ENCODE measurements at regions not wholly inside any gene's neighbourhood (a gene's known extent, or its start where the extent isn't known, plus 50 kb on each side); places are given as distances from the start of the nearest gene placed in this dataset.

DNA sequence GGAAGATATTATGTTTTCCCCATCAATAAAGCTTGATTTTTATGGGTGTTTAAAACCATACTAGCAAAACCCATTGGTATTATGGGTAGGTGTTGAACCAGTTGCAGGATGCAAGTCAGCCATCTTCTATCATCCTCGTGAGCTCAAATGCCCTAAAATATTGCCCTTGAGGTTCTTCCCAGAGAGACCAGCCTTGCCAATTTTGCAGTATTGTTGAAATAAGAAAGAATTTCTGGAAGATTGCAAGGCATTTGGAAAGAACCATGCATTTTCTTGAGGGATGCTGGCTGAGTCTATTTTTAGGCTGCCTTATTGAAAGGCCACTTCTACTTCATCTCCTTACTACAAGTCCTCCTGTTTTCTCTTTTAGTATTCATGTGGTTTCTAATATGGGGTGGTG lies 60.9 kb upstream of the SOD3 start:
- TF ChIP-seq SIN3A (IDR thresholded peaks at IDR 0.05; ENCODE audit: borderline replicate concordance, insufficient read depth, low read length) (no peak), TAF1 (IDR thresholded peaks at IDR 0.05; ENCODE audit: borderline replicate concordance, insufficient read depth, low read length) (no peak), POLR2AphosphoS5 (IDR thresholded peaks at IDR 0.05; ENCODE audit: low read depth, low read length) (no peak), FOXP2 (optimal IDR thresholded peaks at IDR 0.05; ENCODE audit: borderline replicate concordance, extremely low read depth, extremely low read length, insufficient read depth) (no peak)
- TF ChIP-seq, protein P1, sequence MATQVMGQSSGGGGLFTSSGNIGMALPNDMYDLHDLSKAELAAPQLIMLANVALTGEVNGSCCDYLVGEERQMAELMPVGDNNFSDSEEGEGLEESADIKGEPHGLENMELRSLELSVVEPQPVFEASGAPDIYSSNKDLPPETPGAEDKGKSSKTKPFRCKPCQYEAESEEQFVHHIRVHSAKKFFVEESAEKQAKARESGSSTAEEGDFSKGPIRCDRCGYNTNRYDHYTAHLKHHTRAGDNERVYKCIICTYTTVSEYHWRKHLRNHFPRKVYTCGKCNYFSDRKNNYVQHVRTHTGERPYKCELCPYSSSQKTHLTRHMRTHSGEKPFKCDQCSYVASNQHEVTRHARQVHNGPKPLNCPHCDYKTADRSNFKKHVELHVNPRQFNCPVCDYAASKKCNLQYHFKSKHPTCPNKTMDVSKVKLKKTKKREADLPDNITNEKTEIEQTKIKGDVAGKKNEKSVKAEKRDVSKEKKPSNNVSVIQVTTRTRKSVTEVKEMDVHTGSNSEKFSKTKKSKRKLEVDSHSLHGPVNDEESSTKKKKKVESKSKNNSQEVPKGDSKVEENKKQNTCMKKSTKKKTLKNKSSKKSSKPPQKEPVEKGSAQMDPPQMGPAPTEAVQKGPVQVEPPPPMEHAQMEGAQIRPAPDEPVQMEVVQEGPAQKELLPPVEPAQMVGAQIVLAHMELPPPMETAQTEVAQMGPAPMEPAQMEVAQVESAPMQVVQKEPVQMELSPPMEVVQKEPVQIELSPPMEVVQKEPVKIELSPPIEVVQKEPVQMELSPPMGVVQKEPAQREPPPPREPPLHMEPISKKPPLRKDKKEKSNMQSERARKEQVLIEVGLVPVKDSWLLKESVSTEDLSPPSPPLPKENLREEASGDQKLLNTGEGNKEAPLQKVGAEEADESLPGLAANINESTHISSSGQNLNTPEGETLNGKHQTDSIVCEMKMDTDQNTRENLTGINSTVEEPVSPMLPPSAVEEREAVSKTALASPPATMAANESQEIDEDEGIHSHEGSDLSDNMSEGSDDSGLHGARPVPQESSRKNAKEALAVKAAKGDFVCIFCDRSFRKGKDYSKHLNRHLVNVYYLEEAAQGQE (IDR thresholded peaks at IDR 0.05; ENCODE audit: insufficient read depth in 1 of 2, low read depth in 2 of 2, low read length in 2 of 2), result no peak

GRCh38 chr4:24736066-24736465 lies 59.3 kb upstream of the SOD3 start:
- TF ChIP-seq POLR2AphosphoS5 (IDR thresholded peaks at IDR 0.05; ENCODE audit: low read depth, low read length), result no peak
- no peak for TF ChIP-seq SIN3A (IDR thresholded peaks at IDR 0.05; ENCODE audit: borderline replicate concordance, insufficient read depth, low read length)
- TF ChIP-seq FOXP2 (optimal IDR thresholded peaks at IDR 0.05; ENCODE audit: borderline replicate concordance, extremely low read depth, extremely low read length, insufficient read depth), result no peak
- no peak for TF ChIP-seq TAF1 (IDR thresholded peaks at IDR 0.05; ENCODE audit: borderline replicate concordance, insufficient read depth, low read length)
- TF ChIP-seq, protein P1 (IDR thresholded peaks at IDR 0.05; ENCODE audit: insufficient read depth in 1 of 2, low read depth in 2 of 2, low read length in 2 of 2), result no peak

- TF ChIP-seq POLR2AphosphoS5 (IDR thresholded peaks at IDR 0.05; ENCODE audit: low read depth, low read length) (no peak), TAF1 (IDR thresholded peaks at IDR 0.05; ENCODE audit: borderline replicate concordance, insufficient read depth, low read length) (no peak), FOXP2 (optimal IDR thresholded peaks at IDR 0.05; ENCODE audit: borderline replicate concordance, extremely low read depth, extremely low read length, insufficient read depth) (no peak), SIN3A (IDR thresholded peaks at IDR 0.05; ENCODE audit: borderline replicate concordance, insufficient read depth, low read length) (no peak)
- TF ChIP-seq, protein P1 (IDR thresholded peaks at IDR 0.05; ENCODE audit: insufficient read depth in 1 of 2, low read depth in 2 of 2, low read length in 2 of 2), result no peak
Measured at GRCh38 chr4:24741910-24742309, 53.5 kb upstream of the SOD3 start.

DNA sequence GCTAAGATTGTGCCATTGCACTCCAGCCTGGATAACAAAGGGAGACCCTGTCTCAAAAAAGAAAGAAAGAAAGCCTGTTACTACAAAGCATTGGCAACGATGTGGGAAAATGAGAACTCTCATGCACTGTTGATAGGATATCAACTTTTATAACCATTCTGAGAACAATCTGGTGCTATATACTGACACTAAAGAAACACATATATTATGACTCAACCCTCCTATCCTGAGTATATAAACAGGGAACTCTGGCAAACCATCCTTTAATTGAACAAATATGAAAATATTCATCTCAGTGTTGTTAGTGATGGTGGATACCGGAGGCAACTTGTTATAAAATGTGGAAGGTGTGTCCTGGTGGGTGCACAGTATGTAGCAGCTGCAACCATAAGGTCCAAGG lies 53.0 kb upstream of the SOD3 start:
- TF ChIP-seq FOXP2 (optimal IDR thresholded peaks at IDR 0.05; ENCODE audit: borderline replicate concordance, extremely low read depth, extremely low read length, insufficient read depth) (no peak), SIN3A (IDR thresholded peaks at IDR 0.05; ENCODE audit: borderline replicate concordance, insufficient read depth, low read length) (no peak), TAF1 (IDR thresholded peaks at IDR 0.05; ENCODE audit: borderline replicate concordance, insufficient read depth, low read length) (no peak), POLR2AphosphoS5 (IDR thresholded peaks at IDR 0.05; ENCODE audit: low read depth, low read length) (no peak)
- TF ChIP-seq, protein P1 (IDR thresholded peaks at IDR 0.05; ENCODE audit: insufficient read depth in 1 of 2, low read depth in 2 of 2, low read length in 2 of 2), result no peak

DNA sequence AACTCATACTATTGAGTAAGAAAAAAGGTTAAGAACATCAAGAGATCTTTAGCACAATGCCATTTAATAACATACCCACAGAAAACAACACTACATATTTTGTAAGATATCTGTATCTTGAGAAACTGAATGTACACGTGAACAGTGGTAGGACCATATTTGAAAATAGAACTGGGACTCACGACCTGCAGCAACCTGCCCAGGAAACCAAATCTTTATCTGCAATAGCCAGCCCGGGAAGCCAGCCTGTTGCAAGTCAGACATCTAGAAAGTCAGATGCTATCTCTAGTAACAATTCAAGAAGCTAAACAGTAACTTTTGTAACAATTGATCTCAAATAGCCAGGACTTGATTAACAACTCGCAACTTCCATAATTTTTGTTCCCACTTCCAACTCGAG lies 52.6 kb upstream of the SOD3 start:
- TF ChIP-seq SIN3A (IDR thresholded peaks at IDR 0.05; ENCODE audit: borderline replicate concordance, insufficient read depth, low read length) (no peak), POLR2AphosphoS5 (IDR thresholded peaks at IDR 0.05; ENCODE audit: low read depth, low read length) (no peak), TAF1 (IDR thresholded peaks at IDR 0.05; ENCODE audit: borderline replicate concordance, insufficient read depth, low read length) (no peak), FOXP2 (optimal IDR thresholded peaks at IDR 0.05; ENCODE audit: borderline replicate concordance, extremely low read depth, extremely low read length, insufficient read depth) (no peak)
- TF ChIP-seq, protein P1 (IDR thresholded peaks at IDR 0.05; ENCODE audit: insufficient read depth in 1 of 2, low read depth in 2 of 2, low read length in 2 of 2), result no peak

Data from PFSK-1 (cell line).